GM10248 (cell line): ENCODE measurements at regions not wholly inside any gene's neighbourhood (a gene's known extent, or its start where the extent isn't known, plus 50 kb on each side); places are given as distances from the start of the nearest gene placed in this dataset.

Experiments used
- CTCF ChIA-PET: fragments of 300-600 bp; sonication (Branson Sonifier 250); formaldehyde crosslinking; extraction: SDS; loops from one replicate; lab custom pipeline; 2021; ENCODE audit warnings: antibody characterized with exemption; lab: Yijun Ruan, JAX
- POLR2A ChIA-PET: fragments of 350-650 bp; sonication (Branson Sonifier 250); formaldehyde crosslinking; extraction: SDS; loops from one replicate; lab custom pipeline; 2020; ENCODE audit warnings: antibody characterized with exemption; lab: Yijun Ruan, JAX
- DNase-seq: peaks from one replicate; pipeline ENCODE4 v3.0.0; 2012; ENCODE audit errors: extremely low spot score
- TF ChIP-seq, protein P1 (sequence below): IDR thresholded peaks from 2 replicates; pipeline ENCODE4 v1.5.1; 2012; ENCODE audit warnings: mild to moderate bottlenecking, low read depth; ENCODE audit errors: extremely low read depth, missing control alignments, control extremely low read depth

DNA sequence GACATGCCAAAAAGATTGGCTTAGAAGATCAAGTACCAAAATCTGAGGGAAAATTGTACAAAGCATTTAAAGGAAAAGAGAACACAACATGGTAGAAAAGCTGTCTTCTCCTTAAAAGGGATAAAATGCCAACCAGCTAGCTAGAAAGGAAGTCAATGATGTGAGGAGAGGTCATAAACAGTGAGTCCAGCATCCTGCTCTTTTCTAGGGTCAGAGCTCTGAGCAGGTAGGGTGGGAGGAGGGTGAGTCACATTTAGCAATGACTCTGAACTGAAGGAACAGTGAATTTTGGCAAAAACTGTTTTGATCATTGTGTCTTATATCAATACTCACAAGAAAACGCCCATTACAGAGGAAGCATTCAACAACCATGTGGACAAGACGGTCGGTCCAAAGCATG is 322.3 kb downstream of the DAD1 start:
- TF ChIP-seq, protein P1, sequence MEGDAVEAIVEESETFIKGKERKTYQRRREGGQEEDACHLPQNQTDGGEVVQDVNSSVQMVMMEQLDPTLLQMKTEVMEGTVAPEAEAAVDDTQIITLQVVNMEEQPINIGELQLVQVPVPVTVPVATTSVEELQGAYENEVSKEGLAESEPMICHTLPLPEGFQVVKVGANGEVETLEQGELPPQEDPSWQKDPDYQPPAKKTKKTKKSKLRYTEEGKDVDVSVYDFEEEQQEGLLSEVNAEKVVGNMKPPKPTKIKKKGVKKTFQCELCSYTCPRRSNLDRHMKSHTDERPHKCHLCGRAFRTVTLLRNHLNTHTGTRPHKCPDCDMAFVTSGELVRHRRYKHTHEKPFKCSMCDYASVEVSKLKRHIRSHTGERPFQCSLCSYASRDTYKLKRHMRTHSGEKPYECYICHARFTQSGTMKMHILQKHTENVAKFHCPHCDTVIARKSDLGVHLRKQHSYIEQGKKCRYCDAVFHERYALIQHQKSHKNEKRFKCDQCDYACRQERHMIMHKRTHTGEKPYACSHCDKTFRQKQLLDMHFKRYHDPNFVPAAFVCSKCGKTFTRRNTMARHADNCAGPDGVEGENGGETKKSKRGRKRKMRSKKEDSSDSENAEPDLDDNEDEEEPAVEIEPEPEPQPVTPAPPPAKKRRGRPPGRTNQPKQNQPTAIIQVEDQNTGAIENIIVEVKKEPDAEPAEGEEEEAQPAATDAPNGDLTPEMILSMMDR: no peak
- ChIA-PET CTCF (interaction anchor here (0.7 to 2.4 kb wide), 4 partner anchors 10 to 89 kb away, joined by 3 to 6 read pairs (median 4); no protein-coding TSS in a partner anchor), POLR2A (no interaction called here)
- DNase-seq: no peak

DNA sequence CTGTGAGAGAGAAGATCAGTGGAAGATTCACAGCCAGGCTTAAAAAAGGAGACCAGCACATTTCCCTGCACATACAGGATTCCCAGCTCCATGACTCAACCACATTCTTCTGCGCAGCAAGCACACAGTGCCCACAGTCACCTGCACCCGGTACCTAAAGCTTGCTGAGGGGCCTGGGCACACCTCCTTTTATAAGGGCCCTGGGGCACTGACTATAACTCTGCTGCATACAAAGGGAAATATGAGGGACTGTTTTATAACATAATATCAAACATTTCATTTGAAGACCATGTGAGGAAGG is 322.9 kb downstream of the DAD1 start:
- no peak for DNase-seq
- TF ChIP-seq, protein P1: no peak
- POLR2A ChIA-PET: no interaction called here
- CTCF ChIA-PET: interaction anchor here (0.7 to 2.4 kb wide), 3 partner anchors 10 to 89 kb away, joined by 3 to 6 read pairs (median 5); no protein-coding TSS in a partner anchor

DNA sequence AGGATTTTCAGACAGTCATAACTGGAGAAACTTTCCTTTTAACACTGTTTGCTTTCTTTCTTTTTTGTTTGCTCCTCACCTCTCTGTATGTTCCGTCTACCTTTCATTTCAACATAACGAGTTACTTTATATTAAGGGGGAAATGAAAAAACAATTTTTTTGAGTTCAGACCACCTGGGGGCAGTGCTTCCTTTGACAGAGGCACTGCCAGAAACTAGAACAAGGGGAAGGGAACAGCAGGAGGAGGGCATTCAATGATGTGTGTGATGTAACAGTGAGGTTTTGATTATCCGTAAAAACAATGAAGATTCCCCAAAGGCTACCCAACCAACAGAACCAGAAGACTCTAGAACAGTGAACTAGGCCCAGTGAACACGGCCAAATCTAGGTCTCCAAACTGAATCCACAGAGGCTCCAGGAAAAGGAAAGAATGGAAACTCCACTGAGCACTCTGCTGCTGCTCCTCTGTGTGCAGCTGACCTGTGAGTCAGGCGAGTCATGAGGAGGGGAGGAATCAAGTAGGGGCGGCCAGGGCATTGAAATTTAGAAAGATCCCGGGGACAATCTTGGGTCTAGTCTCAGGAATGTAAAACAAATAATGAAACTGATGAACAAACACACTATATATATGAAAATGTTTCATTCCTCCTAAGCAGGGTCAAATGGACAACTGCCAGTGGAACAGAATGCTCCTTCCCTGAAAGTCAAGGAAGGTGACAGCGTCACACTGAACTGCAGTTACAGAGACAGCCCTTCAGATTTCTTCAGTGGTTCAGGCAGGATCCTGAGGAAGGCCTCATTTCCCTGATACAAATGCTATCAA is 323.5 kb downstream of the DAD1 start:
- ChIA-PET CTCF (interaction anchor here (0.7 to 2.6 kb wide), 5 partner anchors 11 to 64 kb away, joined by 5 to 9 read pairs (median 6); no protein-coding TSS in a partner anchor), POLR2A (no interaction called here)
- no peak for DNase-seq
- TF ChIP-seq, protein P1: peak; percentile 16

DNA sequence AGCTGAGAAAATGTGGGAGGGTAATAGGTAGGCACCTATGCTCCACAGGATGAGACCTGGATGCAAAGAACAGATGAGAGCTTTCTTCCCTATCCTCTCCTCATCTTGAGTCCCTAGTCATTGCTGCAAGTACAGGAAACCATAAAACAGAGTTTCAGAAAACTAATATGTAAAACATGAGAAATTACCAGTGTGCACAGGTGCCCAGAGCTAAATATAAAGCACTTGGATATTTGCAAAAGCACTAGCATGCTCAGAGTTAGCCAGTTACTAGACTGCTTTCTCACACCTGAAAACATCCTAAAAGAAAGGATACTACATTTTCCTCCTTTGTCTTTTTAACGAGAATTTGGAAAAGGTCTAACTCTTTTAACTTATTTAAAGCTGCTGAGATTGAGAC is 324.3 kb downstream of the DAD1 start:
- no peak for DNase-seq
- ChIA-PET POLR2A (no interaction called here), CTCF (interaction anchor here (1.0 to 2.6 kb wide), 7 partner anchors 9 to 108 kb away, joined by 3 to 9 read pairs (median 4); no protein-coding TSS in a partner anchor)
- TF ChIP-seq, protein P1: no peak

DNA sequence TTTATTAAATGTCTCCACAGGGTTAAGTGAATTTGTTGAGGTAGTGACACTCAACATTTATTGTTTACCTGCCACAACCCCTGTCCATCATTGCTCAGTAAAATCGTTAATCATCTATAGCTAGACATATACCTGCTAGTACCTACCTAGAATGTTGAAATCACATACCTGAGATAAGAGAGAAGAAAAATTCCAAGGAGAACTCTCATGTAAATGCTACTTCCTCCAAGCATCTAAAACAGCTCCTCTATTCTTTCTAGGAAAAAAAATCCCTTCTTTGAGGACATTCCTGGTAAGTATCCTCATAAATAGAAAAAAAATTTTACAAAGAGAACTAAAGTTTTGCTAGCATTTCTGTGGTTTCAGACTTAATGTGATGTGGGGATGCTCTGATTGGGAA is 325.1 kb downstream of the DAD1 start:
- ChIA-PET CTCF (interaction anchor here (0.7 to 2.6 kb wide), 6 partner anchors 10 to 109 kb away, joined by 3 to 9 read pairs (median 4); no protein-coding TSS in a partner anchor), POLR2A (no interaction called here)
- TF ChIP-seq, protein P1: no peak
- no peak for DNase-seq

DNA sequence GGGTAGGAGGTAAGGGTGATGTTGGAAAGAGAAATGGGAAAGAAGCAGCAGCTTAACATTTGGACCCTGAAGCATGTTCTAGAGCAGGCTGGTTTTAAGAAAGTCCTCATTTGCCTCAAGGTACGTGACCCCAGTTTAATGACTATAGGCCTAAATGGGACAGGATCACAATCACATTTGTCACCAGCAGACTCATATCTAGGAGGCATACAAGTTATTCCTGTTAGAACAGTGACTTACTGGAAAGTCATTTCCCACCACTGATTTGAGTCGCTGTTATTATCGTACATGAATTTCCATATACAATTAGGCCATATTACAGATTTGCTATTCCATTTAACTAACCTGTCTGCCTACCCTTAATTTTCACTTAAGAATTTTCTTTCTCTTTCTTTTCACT is 326.1 kb downstream of the DAD1 start:
- TF ChIP-seq, protein P1: no peak
- DNase-seq: no peak
- CTCF ChIA-PET: interaction anchor here (2.6 kb wide), 1 partner anchor 9 kb away, joined by 9 read pairs; no protein-coding TSS in a partner anchor
- POLR2A ChIA-PET: no interaction called here
